ENCODE measurements at regions not wholly inside any gene's neighbourhood (a gene's known extent, or its start where the extent isn't known, plus 50 kb on each side); places are given as distances from the start of the nearest gene placed in this dataset.
"Not testable (repeated sequence)": the region's sequence is repeated elsewhere in the genome, so short reads cannot be mapped to it uniquely, and the experiment has no call there.

- H3K36me3 ChIP-seq (ENCODE audit: insufficient read depth, insufficient read length, low read length); H3K9ac ChIP-seq (ENCODE audit: insufficient read length, low read depth); H3K27me3 ChIP-seq (ENCODE audit: insufficient read depth, insufficient read length); H3K9me3 ChIP-seq (ENCODE audit: insufficient read depth, low read length); H3K4me1 ChIP-seq (ENCODE audit: insufficient read depth, insufficient read length); DNase-seq (ENCODE audit: low read depth, low spot score); H3K4me3 ChIP-seq (ENCODE audit: insufficient read length, low read depth): not testable (repeated sequence)
These were observed 51.9 kb downstream of the DIPK2A start for GRCh38 chr3:144023543-144023942.

GRCh38 chr3:144028798-144029411, 57.3 kb downstream of the DIPK2A start:
- H3K27me3 ChIP-seq (ENCODE audit: insufficient read depth, insufficient read length) = no peaks in the 10 kb centered on the region
- no peaks in the 10 kb centered on the region for H3K9me3 ChIP-seq (ENCODE audit: insufficient read depth, low read length)
- no peak for DNase-seq (ENCODE audit: low read depth, low spot score)
- H3K9ac ChIP-seq (ENCODE audit: insufficient read length, low read depth) = no peak overlapping the region
- TF ChIP-seq ZNF274 (IDR thresholded peaks at IDR 0.05; ENCODE audit: low read depth, low read length) (no peak), YY1 (IDR thresholded peaks at IDR 0.05; ENCODE audit: insufficient read depth, insufficient read length) (no peak), SUZ12 (IDR thresholded peaks at IDR 0.05; ENCODE audit: extremely low read depth, insufficient read depth, insufficient read length) (no peak)
- no peaks in the 10 kb centered on the region for H3K36me3 ChIP-seq (ENCODE audit: insufficient read depth, insufficient read length, low read length)
- H3K4me3 ChIP-seq (ENCODE audit: insufficient read length, low read depth) = no peak overlapping the region
- no peaks in the 10 kb centered on the region for H3K4me1 ChIP-seq (ENCODE audit: insufficient read depth, insufficient read length)

DNA sequence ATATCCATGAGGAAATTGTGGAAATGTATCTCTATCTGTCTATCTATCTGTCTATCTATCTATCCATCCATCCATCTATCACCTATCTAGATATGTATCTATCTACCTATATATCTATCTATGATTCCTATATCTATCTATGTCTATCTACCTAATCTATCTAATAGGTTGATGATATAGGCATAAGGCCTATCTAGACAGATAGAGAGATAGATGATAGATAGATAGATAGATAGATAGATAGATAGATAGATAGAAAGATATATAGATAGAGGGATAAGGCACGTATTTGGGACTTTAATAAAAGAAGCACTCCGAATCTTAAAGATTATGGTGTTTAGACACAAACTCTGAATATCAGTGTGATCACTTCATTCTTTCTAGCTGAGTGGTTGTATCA, 58.1 kb downstream of the DIPK2A start:
- Histone ChIP-seq H3K4me3 (ENCODE audit: insufficient read length, low read depth) (no peak overlapping the region), H3K27me3 (ENCODE audit: insufficient read depth, insufficient read length) (no peaks in the 10 kb centered on the region), H3K9ac (ENCODE audit: insufficient read length, low read depth) (no peak overlapping the region), H3K9me3 (ENCODE audit: insufficient read depth, low read length) (no peaks in the 10 kb centered on the region), H3K36me3 (ENCODE audit: insufficient read depth, insufficient read length, low read length) (no peaks in the 10 kb centered on the region), H3K4me1 (ENCODE audit: insufficient read depth, insufficient read length) (no peaks in the 10 kb centered on the region)
- DNase-seq (ENCODE audit: low read depth, low spot score) = no peak
- TF ChIP-seq YY1 (IDR thresholded peaks at IDR 0.05; ENCODE audit: insufficient read depth, insufficient read length) (no peak), ZNF274 (IDR thresholded peaks at IDR 0.05; ENCODE audit: low read depth, low read length) (no peak), SUZ12 (IDR thresholded peaks at IDR 0.05; ENCODE audit: extremely low read depth, insufficient read depth, insufficient read length) (no peak)

- H3K9ac ChIP-seq (ENCODE audit: insufficient read length, low read depth) = no peak overlapping the region
These were observed 60.3 kb downstream of the DIPK2A start for GRCh38 chr3:144031938-144032337.

DNA sequence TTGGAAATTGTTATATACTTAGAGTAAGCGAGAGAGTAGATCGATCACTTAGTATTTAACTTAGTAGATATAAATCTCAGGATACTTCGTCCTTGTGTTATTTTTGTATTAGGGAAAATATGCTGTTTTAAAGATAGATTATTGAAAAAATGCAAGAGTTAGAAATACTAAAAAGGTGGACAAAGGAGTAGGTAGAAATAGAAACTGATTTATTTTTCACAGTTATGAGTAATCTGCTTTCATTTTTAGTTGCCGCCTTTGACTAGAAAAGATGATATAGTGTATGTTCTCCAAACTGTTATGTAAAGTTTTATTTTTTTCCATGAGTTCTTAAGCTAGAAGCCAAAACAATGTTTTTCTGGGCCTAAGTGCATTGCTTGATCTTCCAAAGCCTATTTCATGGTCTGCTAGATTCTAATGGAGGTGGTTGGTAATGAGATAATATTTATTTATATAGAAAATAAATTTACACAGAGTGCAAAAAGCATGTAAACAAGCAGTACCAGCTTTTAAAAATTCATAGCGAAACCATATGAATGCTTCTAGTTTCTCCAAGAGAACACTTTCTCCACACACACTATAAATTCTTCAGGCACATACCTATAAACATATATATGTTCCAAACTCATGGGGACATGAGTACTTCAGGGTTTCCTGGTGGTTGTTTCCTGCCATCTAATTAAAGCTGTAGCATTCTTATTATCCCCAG, 61.1 kb downstream of the DIPK2A start:
- no peaks in the 10 kb centered on the region for H3K4me1 ChIP-seq (ENCODE audit: insufficient read depth, insufficient read length)
- no peak overlapping the region for H3K9ac ChIP-seq (ENCODE audit: insufficient read length, low read depth)
- DNase-seq (ENCODE audit: low read depth, low spot score) = no peak
- H3K9me3 ChIP-seq (ENCODE audit: insufficient read depth, low read length) = no peaks in the 10 kb centered on the region
- H3K36me3 ChIP-seq (ENCODE audit: insufficient read depth, insufficient read length, low read length) = no peaks in the 10 kb centered on the region
- TF ChIP-seq ZNF274 (IDR thresholded peaks at IDR 0.05; ENCODE audit: low read depth, low read length) = no peak
- no peak for TF ChIP-seq YY1 (IDR thresholded peaks at IDR 0.05; ENCODE audit: insufficient read depth, insufficient read length)
- TF ChIP-seq SUZ12 (IDR thresholded peaks at IDR 0.05; ENCODE audit: extremely low read depth, insufficient read depth, insufficient read length) = no peak
- no peaks in the 10 kb centered on the region for H3K27me3 ChIP-seq (ENCODE audit: insufficient read depth, insufficient read length)
- no peak overlapping the region for H3K4me3 ChIP-seq (ENCODE audit: insufficient read length, low read depth)

More at GRCh38 chr3:144031938-144032337, 60.3 kb downstream of the DIPK2A start:
- H3K4me1 ChIP-seq (ENCODE audit: insufficient read depth, insufficient read length) = no peaks in the 10 kb centered on the region
- no peaks in the 10 kb centered on the region for H3K27me3 ChIP-seq (ENCODE audit: insufficient read depth, insufficient read length)
- DNase-seq (ENCODE audit: low read depth, low spot score) = no peak
- no peaks in the 10 kb centered on the region for H3K9me3 ChIP-seq (ENCODE audit: insufficient read depth, low read length)
- H3K4me3 ChIP-seq (ENCODE audit: insufficient read length, low read depth) = no peak overlapping the region
- TF ChIP-seq ZNF274 (IDR thresholded peaks at IDR 0.05; ENCODE audit: low read depth, low read length) = no peak
- no peaks in the 10 kb centered on the region for H3K36me3 ChIP-seq (ENCODE audit: insufficient read depth, insufficient read length, low read length)

DNA sequence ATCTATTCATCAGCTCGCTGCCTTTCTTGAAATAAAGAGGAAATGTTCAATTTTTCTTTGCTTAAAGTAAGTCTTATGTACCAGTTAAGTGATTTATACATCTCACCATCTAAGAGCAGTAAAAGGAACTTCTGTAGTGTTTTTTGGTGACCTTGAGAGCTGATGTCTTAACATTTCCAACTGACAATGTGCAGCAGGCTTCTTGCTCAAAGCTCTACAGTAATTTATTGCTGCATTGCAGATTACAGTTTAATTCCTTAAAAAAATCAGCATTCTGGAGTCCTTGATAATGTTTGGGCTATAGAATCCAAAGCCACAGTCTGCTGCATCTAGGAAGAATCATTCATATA, 61.6 kb downstream of the DIPK2A start:
- no peaks in the 10 kb centered on the region for H3K36me3 ChIP-seq (ENCODE audit: insufficient read depth, insufficient read length, low read length)
- no peaks in the 10 kb centered on the region for H3K27me3 ChIP-seq (ENCODE audit: insufficient read depth, insufficient read length)
- TF ChIP-seq ZNF274 (IDR thresholded peaks at IDR 0.05; ENCODE audit: low read depth, low read length) (no peak), YY1 (IDR thresholded peaks at IDR 0.05; ENCODE audit: insufficient read depth, insufficient read length) (no peak), SUZ12 (IDR thresholded peaks at IDR 0.05; ENCODE audit: extremely low read depth, insufficient read depth, insufficient read length) (no peak)
- H3K9ac ChIP-seq (ENCODE audit: insufficient read length, low read depth) = no peak overlapping the region
- no peaks in the 10 kb centered on the region for H3K9me3 ChIP-seq (ENCODE audit: insufficient read depth, low read length)
- DNase-seq (ENCODE audit: low read depth, low spot score) = no peak
- H3K4me3 ChIP-seq (ENCODE audit: insufficient read length, low read depth) = no peak overlapping the region
- no peaks in the 10 kb centered on the region for H3K4me1 ChIP-seq (ENCODE audit: insufficient read depth, insufficient read length)

DNA sequence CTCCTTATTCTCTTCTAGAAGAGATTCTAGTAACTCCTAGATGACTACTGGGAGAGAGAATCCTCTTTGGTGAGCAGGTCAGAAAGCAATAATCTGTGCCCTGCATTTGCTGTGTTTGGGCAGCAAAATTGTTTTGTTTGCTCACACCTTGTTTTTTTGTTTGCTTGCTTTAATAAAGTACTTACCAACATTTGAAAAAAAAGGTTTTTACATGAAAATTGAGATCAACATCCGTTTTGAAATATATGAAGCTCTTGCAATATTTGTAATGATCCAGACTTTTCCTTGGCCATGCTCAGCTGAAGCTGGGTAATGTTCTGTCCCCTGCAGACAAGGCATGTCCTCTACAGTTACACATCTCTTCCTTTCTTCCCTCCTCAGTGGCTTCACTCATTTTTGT, 62.2 kb downstream of the DIPK2A start:
- Histone ChIP-seq H3K36me3 (ENCODE audit: insufficient read depth, insufficient read length, low read length) (no peaks in the 10 kb centered on the region), H3K27me3 (ENCODE audit: insufficient read depth, insufficient read length) (no peaks in the 10 kb centered on the region), H3K9ac (ENCODE audit: insufficient read length, low read depth) (no peak overlapping the region), H3K4me1 (ENCODE audit: insufficient read depth, insufficient read length) (no peaks in the 10 kb centered on the region), H3K4me3 (ENCODE audit: insufficient read length, low read depth) (no peak overlapping the region), H3K9me3 (ENCODE audit: insufficient read depth, low read length) (no peaks in the 10 kb centered on the region)
- TF ChIP-seq ZNF274 (IDR thresholded peaks at IDR 0.05; ENCODE audit: low read depth, low read length) (no peak), SUZ12 (IDR thresholded peaks at IDR 0.05; ENCODE audit: extremely low read depth, insufficient read depth, insufficient read length) (no peak), YY1 (IDR thresholded peaks at IDR 0.05; ENCODE audit: insufficient read depth, insufficient read length) (no peak)
- no peak for DNase-seq (ENCODE audit: low read depth, low spot score)

Data from NT2/D1 (cell line).